Stimulated activated CD4-positive, alpha-beta T cell treated with anti-CD3 and anti-CD28 coated beads, Interleukin-15, amount 100 ng/mL, for 1 hour (primary cell): ENCODE measurements at regions not wholly inside any gene's neighbourhood (a gene's known extent, or its start where the extent isn't known, plus 50 kb on each side); places are given as distances from the start of the nearest gene placed in this dataset.
A peak's percentile ranks its signal among the peaks of the same experiment; 100 is the strongest.
"Not testable (repeated sequence)": the region's sequence is repeated elsewhere in the genome, so short reads cannot be mapped to it uniquely, and the experiment has no call there.

ENCODE experiments used
- DNase-seq, 2 donors: peaks; one replicate each; pipeline ENCODE4 v3.0.0-alpha.2; 2020; ENCODE audit warnings: low read depth in 1 of 2, low spot score in 1 of 2

DNA sequence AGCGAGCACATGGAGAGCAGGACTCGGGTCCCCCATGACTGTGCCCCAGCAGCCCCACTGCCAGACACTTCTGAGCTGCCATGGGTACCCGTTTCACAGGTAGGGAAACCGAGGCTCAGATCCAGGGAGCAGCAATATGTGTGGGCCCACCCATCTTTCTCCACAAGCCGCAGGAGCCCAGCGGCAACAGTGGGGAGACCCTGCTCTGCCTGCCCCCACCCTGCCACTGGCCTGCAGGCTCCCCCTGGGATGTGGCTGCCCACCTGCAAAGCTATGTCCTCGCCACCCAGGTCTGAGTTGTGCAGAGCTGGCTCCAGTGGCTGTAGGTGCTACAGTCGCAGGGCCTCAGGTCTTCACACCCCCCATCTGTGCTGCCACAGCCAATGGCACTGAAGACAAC is 50.6 kb upstream of the C1QTNF9B start:
- DNase-seq = no peak

- DNase-seq = no peak
Measured at GRCh38 chr13:23949200-23949599, 51.9 kb upstream of the C1QTNF9B start.

DNA sequence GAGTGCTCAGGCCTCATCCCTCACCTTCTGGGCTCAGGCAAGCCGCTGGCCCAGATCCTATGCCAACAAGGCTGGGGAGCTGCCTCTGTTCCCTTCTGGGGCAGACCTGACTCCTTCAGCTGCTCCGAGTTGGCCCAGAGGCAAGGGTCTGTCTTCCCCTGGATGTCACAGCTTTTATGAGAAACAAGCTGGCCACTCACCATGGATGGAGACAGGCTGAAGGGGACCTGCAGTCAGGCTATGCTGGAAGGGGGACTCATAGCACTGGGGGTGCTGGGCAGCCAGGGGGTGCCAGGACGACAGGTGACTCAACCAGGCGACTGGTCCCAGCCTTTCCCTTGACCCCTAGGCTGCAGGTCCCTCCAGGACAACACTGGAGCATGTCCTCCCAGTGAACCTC is 52.4 kb upstream of the C1QTNF9B start:
- DNase-seq = no peak

- DNase-seq = no peak
Measured at GRCh38 chr13:23950736-23951510, 53.6 kb upstream of the C1QTNF9B start.

GRCh38 chr13:23952796-23953195 is 55.5 kb upstream of the C1QTNF9B start:
- DNase-seq = no peak

GRCh38 chr13:23953860-23954512 is 56.7 kb upstream of the C1QTNF9B start:
- DNase-seq = no peak

GRCh38 chr13:23955064-23955463 is 57.8 kb upstream of the C1QTNF9B start:
- no peak for DNase-seq

DNA sequence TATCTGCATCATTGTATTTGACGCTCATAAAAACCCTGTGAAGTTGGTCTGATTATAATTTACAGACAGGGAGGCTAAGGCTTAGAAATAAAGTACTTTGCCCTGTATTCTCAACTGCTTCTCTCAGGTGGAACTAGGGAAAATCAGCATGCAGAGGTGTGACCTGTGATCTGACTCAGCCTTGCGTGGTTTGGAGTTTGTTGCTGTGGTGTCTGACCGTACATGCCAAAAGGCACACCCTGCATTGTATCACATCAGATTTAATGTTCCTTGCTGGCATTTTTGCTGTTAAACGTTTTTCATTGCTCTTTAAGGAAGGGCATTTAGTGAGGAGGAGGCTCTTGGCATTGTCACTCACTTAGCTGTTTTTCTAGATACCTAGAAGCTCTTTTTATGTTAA is 58.8 kb upstream of the C1QTNF9B start:
- no peak for DNase-seq

DNA sequence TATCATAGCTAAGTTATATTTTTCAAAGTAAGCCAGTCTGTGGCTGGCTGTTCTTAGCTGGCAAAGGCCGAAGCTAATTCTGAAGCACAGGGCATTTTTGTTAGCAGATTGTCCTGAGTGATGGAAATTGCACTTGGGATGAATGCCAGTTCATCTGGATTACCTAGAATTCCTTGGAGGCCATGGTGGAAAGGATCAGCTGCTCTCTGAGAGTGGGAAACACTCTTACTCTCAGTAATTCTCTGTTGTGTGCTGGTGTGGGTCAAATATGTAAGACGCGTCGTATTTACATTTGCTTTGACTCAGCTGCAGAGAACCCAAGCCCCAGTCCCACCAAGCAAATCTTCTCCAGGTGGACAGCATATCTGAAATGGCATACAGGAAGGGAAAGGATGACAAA is 60.7 kb upstream of the C1QTNF9B start:
- no peak for DNase-seq

DNA sequence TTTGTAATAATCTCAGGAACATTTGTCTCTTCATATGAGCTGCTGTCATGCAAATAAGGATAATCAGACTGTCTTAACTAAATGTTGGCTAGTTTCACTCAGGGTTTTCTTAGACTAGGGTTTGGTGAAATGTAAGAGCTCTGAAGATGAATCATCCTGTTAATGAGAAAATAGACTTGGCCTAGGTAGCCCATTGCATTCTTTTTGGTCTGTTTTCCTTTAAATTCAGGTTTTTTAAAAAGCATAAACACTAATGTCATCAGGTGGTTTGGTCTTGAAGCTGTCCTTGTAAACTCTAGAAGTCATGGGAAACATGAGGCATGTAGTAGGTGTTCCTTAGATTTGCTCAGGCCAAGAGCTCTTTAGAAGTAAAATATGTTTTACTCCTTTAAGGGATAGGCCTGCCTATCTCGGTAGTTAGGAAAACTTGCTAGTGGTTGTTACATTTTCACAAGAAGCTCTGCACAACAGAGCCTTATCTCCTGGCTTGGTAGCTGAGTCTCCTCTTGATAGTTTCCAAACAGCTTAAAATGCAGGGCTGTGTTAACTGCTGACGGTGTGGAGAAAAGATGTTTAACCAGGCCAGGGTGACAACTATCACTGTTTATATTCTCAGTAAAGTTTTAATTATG is 62.0 kb upstream of the C1QTNF9B start:
- no peak for DNase-seq

DNA sequence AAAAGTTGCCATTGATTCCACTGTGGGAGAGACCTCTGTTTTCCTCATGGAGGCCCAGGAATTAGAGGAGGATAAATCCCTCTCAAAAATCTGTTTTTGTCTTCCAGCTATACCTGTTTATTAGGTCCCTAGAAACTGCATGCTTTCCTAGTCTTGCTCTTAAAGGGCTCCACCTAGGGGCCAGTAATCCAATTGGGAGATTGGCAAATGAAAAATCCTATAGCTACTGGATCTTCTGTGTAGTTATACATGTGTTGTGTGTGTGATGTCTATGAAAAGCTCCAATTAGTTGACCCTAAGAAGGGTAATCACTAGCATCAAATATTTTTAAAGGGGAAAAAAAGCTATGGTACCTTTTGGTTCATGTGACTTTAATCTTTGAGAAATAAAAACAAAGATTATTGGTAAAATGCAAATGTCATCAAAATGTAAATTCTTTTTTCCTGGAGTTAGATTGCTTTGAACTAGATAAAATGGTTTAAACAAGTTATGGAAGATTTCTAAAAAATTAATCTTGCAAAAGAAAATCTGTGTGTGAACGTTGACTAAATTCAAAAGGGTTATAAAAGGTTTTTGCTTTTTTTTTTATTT is 63.4 kb upstream of the C1QTNF9B start:
- DNase-seq = no peak

DNA sequence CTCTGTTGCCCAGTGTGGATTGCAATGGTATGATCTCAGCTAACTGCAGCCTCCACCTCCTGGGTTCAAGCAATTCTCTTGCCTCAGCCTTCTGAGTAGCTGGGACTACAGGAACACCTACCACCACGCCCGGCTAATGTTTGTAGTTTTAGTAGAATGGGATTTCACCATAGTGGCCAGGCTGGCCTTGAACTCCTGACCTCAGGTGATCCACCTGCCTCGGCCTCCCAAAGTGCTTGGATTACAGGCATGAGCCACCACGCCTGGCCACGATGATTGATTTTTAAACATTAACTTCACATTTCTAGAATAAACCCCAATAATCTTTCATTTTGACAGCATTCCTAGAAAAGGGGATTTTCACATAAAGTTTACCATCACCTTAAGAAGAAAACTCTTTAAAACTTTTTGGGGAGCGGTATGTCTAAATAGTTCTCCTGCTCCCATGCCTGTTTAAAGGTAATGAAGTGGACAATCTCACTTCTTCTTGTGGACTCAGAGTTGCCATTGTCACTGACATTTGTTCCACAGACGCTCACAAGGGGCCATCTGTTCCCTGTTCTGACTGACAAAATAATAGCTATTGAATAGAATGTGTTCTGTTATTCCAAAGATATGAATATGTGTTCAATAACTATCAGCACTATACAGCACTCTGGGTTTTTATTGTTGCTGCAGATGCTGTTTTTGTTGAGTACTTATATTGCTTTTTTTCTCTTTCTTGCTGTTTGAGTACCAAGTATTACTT is 66.1 kb upstream of the C1QTNF9B start:
- no peak for DNase-seq

GRCh38 chr13:23963947-23964346 is 66.6 kb upstream of the C1QTNF9B start:
- DNase-seq = no peak

DNA sequence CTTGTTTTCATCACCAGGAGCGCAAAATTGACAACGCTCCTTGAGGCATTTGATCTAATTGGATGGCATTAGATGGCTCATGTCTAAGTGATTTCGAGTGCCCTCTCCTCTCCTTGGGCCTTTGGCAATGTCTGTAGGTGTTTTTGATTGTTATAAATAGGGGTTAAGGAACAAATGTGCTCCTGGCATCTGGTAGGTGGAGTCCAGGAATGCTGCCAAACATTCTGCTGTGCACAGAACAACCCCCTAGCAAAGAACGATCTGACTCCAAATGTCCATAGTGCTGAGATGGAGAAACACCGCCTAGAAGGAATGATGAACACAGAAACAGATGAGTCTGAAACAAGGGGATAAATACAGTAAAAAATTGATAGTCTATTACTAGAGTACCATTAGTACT is 68.0 kb upstream of the C1QTNF9B start:
- no peak for DNase-seq

DNA sequence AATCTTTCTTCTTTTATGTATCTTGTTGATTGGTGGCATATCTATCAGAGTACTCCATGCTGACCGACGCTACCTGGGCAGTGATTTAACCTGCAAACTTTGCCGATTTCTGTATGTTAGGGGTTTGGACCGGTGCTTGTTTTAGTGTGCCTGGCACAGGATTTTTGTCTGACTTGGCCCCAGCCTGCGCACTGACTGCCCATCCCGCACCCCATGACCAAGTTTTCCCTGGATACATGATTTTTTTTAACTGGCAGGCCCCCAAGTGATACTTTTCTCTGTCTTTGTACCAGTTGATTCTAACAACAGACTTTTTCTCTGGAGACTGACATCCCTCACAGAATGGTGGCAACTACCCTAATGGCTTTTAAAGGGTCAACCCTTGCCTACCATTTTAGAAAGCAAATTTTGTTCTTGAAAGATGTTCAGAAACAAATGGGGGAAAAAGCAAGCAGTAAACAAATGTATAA is 69.0 kb upstream of the C1QTNF9B start:
- DNase-seq = no peak

DNA sequence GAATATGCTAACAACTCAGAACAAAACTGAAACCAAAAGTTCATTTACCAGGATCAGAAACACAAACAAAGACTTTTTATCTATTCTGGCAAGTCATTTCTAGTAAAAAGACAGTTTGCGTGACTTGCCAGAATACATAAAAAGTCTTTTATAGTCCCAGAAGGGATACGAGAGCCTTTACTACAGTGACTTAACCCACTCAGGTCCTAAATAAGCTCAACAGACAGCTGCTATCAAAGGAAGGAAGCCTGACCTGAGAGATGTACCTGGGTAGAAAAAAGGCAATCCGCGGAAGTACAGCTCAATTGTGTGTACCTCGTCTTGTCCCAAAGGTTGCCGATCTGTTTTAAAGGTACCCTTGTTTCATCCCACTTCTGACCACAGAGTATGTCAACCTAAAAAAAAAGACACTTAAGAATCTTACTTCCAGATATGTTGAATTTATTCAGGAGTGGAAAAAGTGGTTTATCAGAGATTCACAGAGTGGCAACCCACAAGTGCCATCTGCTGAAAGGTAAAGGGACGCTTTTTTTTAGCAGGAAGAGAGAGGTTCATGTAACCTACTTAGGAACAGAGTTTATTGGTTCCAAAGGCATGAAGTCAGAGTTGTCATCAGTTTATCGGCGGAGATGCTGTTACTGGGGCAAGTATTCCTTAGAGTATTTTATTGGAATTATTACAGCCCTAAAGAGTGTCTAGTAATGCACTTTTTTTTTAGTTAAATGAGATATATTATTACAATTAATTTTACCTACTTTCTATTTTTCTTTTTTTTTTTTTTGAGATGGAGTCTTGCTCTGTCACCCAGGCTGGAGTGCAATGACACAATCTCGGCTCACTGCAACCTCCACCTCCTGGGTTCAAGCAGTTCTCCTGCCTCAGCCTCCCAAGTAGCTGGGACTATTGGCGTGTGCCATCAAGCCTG is 69.7 kb upstream of the C1QTNF9B start:
- no peak for DNase-seq

- DNase-seq = not testable (repeated sequence)
Measured at GRCh38 chr13:23967792-23968191, 70.5 kb upstream of the C1QTNF9B start.

DNA sequence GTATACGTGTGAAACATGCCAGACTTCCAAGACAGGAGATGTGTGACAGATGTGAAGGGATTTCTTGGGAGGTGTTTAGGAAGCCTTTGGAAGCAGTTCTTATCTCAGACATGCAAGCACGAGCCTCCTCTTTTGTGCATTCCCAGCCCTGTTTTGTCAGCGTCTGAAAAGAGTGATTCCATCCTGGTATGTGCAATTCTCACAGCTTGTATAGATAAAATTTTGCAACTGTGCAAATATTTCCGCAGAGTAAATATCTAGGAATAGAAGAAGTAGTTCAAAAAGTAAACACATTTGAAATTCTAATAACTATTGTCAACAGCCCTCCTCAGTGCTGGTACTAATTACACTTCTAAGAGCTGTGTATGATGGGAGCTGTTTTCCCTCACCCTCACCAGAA is 72.3 kb upstream of the C1QTNF9B start:
- DNase-seq = no peak

DNA sequence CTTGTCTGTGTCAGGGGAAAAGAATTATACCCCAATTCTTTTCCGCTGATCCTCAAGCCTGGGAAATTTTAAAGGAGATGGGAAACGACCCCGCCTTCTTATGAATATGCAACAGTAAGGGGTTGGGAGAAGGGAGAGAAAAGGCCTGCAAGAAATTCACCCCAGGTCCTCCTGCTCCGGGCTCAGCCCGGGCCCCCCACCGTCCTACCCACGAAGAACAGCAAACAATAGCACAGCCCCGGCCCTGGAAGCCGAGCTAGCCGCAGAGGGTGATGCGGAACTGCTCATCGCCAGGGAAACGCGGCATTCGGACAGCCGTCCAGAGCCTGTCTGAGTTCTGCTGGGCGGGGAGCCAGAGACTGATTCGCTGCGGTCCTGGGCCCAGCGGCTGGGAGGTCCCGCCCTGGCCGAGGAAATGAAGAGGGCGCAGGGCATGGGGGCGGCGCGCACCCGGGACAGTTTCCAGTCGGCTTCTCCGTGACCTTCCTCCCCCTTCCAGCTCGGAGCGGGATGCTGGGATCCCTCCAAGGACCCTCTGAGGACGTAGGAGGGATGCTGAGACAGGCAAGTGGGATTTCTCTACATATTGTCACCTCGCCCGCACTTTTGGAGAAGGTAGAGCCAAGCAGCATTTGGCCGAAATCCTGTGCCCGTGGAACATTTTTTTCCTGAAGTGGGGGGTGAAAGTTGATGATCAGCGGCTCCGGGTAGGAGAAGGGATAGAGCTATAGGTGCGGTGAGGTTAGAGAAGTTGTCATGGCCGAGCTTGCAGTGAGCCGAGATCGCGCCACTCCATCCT is 82.3 kb upstream of the C1QTNF9B start:
- DNase-seq = peak in 1 of 2 donors; percentile 10
